ENCODE measurements at regions not wholly inside any gene's neighbourhood (a gene's known extent, or its start where the extent isn't known, plus 50 kb on each side); places are given as distances from the start of the nearest gene placed in this dataset.

- H3K27ac ChIP-seq = no peak overlapping the region
Observed at GRCh38 chr10:59016043-59016442, 160.4 kb upstream of the PHYHIPL start.

DNA sequence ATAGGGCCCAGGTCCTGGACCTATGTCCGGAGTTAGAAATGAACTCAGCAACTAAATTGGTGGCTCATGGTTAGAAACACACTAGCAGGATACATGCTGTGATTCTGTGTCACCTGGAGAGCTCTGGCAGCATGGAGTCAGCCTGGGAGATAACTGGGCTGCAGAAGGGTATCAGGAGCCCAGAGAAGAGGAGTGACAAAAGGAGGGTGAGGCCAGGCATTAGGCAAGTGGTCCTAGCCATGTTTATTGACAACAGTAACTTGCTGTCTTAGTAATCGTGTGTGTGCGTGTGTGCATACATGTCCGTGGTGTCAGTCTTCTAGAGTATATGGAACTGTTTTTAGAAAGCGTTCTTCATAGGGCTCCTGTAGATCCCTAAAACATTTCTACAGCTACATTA, 157.5 kb upstream of the PHYHIPL start:
- H3K27me3 ChIP-seq (replicated peaks; ENCODE audit: insufficient read depth) = no peaks in the 10 kb centered on the region
- peaks cover 6 to 27% of the 10 kb centered on the region in 2 donors for H3K4me1 ChIP-seq (ENCODE audit: control insufficient read depth in 1 of 2, low read depth in 2 of 2)
- TF ChIP-seq, protein P1, sequence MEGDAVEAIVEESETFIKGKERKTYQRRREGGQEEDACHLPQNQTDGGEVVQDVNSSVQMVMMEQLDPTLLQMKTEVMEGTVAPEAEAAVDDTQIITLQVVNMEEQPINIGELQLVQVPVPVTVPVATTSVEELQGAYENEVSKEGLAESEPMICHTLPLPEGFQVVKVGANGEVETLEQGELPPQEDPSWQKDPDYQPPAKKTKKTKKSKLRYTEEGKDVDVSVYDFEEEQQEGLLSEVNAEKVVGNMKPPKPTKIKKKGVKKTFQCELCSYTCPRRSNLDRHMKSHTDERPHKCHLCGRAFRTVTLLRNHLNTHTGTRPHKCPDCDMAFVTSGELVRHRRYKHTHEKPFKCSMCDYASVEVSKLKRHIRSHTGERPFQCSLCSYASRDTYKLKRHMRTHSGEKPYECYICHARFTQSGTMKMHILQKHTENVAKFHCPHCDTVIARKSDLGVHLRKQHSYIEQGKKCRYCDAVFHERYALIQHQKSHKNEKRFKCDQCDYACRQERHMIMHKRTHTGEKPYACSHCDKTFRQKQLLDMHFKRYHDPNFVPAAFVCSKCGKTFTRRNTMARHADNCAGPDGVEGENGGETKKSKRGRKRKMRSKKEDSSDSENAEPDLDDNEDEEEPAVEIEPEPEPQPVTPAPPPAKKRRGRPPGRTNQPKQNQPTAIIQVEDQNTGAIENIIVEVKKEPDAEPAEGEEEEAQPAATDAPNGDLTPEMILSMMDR (IDR thresholded peaks at IDR 0.05) = no peak
- H3K36me3 ChIP-seq = no peaks in the 10 kb centered on the region
- DNase-seq (ENCODE audit: low spot score) (no peak), ATAC-seq (ENCODE audit: insufficient number of reproducible peaks, low FRiP score, low read depth) (no peak)
- H3K27ac ChIP-seq = peak overlapping the region; percentile 60 to 77
- H3K9me3 ChIP-seq = no peaks in the 10 kb centered on the region
- H3K4me3 ChIP-seq = peak overlapping the region; percentile 59

More at GRCh38 chr10:59016043-59016442, 160.4 kb upstream of the PHYHIPL start:
- ATAC-seq (ENCODE audit: insufficient number of reproducible peaks, low FRiP score, low read depth) (no peak), DNase-seq (ENCODE audit: low spot score) (no peak)
- Histone ChIP-seq H3K27me3 (replicated peaks; ENCODE audit: insufficient read depth) (no peaks in the 10 kb centered on the region), H3K4me1 (ENCODE audit: control insufficient read depth in 1 of 2, low read depth in 2 of 2) (peaks cover 6 to 27% of the 10 kb centered on the region in 2 donors), H3K9me3 (no peaks in the 10 kb centered on the region), H3K4me3 (no peak overlapping the region), H3K36me3 (no peaks in the 10 kb centered on the region)
- TF ChIP-seq, protein P1 (IDR thresholded peaks at IDR 0.05) = no peak

DNA sequence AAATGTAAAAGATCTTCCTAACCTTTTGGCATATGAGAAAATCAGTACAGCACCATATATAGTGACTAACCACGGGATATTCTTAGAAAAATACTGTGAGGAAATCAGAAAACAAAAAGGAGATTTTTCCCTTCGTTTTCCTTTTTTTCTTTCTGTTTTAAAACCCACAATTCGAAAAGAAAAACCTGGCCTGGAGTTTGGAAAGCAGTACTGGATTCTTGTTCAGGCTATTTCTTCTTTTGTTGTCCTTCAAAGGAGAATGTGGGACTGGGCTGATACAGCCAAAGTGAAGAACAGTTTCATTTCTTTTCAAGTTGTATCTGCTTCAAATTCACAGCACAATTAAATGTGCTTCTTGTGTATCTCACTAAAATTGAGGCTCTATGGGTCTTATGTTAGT, 156.8 kb upstream of the PHYHIPL start:
- peak overlapping the region; percentile 59 for H3K4me3 ChIP-seq
- no peaks in the 10 kb centered on the region for H3K36me3 ChIP-seq
- no peak for ATAC-seq (ENCODE audit: insufficient number of reproducible peaks, low FRiP score, low read depth)
- H3K9me3 ChIP-seq = no peaks in the 10 kb centered on the region
- TF ChIP-seq, protein P1 (IDR thresholded peaks at IDR 0.05) = no peak
- DNase-seq (ENCODE audit: low spot score) = no peak
- H3K27ac ChIP-seq = peak overlapping the region; percentile 60 to 77
- no peaks in the 10 kb centered on the region for H3K27me3 ChIP-seq (replicated peaks; ENCODE audit: insufficient read depth)
- H3K4me1 ChIP-seq (ENCODE audit: control insufficient read depth in 1 of 2, low read depth in 2 of 2) = peaks cover 6 to 27% of the 10 kb centered on the region in 2 donors

DNA sequence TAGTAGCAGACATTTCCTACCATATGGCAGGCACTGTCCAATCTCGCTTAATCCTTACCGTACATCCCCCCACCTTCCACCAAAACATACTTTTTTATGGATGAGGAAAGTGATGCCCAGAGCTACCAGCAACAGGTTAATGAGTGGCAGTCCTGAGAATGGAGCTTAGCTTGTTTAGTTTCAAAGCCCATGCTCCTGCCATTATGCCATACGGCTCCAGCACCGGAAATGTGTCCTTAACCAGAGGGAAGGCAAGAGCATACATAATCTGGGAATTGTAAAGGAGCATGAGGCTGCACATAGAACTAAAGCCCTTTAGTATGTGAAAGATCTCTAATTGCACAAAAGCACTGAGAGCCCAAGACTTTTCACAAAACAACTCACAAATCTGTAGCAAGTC, 155.9 kb upstream of the PHYHIPL start:
- DNase-seq (ENCODE audit: low spot score) = no peak
- Histone ChIP-seq H3K36me3 (no peaks in the 10 kb centered on the region), H3K27ac (peak overlapping the region in 1 of 2 donors; percentile 77), H3K4me1 (ENCODE audit: control insufficient read depth in 1 of 2, low read depth in 2 of 2) (peaks cover 6 to 27% of the 10 kb centered on the region in 2 donors), H3K27me3 (replicated peaks; ENCODE audit: insufficient read depth) (no peaks in the 10 kb centered on the region), H3K4me3 (no peak overlapping the region), H3K9me3 (no peaks in the 10 kb centered on the region)
- TF ChIP-seq, protein P1 (IDR thresholded peaks at IDR 0.05) = no peak
- no peak for ATAC-seq (ENCODE audit: insufficient number of reproducible peaks, low FRiP score, low read depth)

DNA sequence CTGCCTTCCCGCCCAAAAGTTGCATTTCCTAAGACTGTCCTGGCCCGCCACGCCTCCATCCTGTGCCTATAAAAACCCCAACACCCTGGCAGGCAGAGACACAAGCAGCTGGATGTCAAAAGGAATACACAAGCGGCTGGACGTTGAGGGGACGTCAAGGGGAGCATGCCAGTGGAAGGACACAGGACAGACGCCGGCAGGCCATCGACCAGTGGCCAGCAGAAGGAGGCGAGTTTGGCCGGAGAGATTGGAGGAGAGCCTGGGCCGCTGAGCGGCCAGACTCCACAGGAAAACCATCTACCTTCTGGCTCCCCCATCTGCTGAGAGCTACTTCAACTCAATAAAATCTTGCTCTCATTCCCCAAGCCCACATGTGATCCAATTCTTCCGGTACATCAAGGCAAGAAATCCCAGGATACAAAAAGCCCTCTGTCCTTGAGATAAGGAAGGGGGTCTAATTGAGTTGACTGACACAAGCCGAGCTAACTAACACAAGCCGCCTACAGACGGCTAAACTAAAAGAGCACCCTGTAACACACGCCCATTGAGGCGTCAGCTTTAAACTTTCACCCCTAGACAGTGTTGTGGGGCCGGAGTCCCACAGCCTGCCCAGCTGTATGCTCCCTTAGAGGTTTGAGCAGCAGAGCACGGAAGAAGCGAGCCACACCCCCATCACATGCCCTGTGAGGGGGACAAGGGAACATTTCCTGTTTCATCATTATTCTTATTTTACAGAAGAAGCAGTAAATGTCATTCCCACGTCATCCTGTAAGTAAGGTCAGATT, 150.3 kb upstream of the PHYHIPL start:
- Histone ChIP-seq H3K27me3 (replicated peaks; ENCODE audit: insufficient read depth) (no peaks in the 10 kb centered on the region), H3K36me3 (no peaks in the 10 kb centered on the region), H3K9me3 (no peaks in the 10 kb centered on the region), H3K4me3 (no peak overlapping the region), H3K27ac (no peak overlapping the region), H3K4me1 (ENCODE audit: control insufficient read depth in 1 of 2, low read depth in 2 of 2) (no peaks in the 10 kb centered on the region)
- no peak for DNase-seq (ENCODE audit: low spot score)
- no peak for ATAC-seq (ENCODE audit: insufficient number of reproducible peaks, low FRiP score, low read depth)
- TF ChIP-seq, protein P1 (IDR thresholded peaks at IDR 0.05) = no peak
